Aorta (tissue), 5 donors: ENCODE measurements at regions not wholly inside any gene's neighbourhood (a gene's known extent, or its start where the extent isn't known, plus 50 kb on each side); places are given as distances from the start of the nearest gene placed in this dataset.

Source experiments
- ATAC-seq: fragments of 200-7000 bp; cut with Tn5 transposase; one replicate; pipeline ENCODE4 v1.9.1; 2022; ENCODE audit warnings: moderate library complexity; ENCODE audit not compliant: low FRiP score
- DNase-seq, 2 donors: peaks; one replicate each; pipeline ENCODE4 v3.0.0-alpha.2; 2020
- H3K27ac ChIP-seq, 2 donors: one replicate each; pipeline ENCODE4 v1.5.1; 2013; ENCODE audit warnings: low read length in 2 of 2, mild to moderate bottlenecking in 2 of 2, moderate library complexity in 2 of 2, control low read depth in 1 of 2, inconsistent platforms in 1 of 2, low read depth in 1 of 2
- H3K27me3 ChIP-seq, 2 donors: one replicate each; pipeline ENCODE4 v1.6.1; 2013; ENCODE audit warnings: control low read depth in 1 of 2, low read length in 1 of 2, mild to moderate bottlenecking in 1 of 2, moderate library complexity in 1 of 2; ENCODE audit not compliant: insufficient read depth in 2 of 2, control insufficient read depth in 1 of 2
- H3K36me3 ChIP-seq, 2 donors: one replicate each; pipeline ENCODE4 v1.6.1; 2013; ENCODE audit warnings: control low read depth in 1 of 2, low read length in 1 of 2, mild to moderate bottlenecking in 1 of 2; ENCODE audit not compliant: insufficient read depth in 2 of 2, control insufficient read depth in 1 of 2
- H3K4me1 ChIP-seq, 2 donors: one replicate each; pipeline ENCODE4 v1.6.1; 2013; ENCODE audit warnings: low read length in 2 of 2, control low read depth in 1 of 2, mild to moderate bottlenecking in 1 of 2, moderate library complexity in 1 of 2; ENCODE audit not compliant: insufficient read depth in 2 of 2, control insufficient read depth in 1 of 2
- H3K4me3 ChIP-seq, 2 donors: one replicate each; pipeline ENCODE4 v1.5.1; 2013; ENCODE audit warnings: low read length in 2 of 2, control low read depth in 1 of 2, mild to moderate bottlenecking in 1 of 2
- H3K9me3 ChIP-seq: one replicate; pipeline ENCODE4 v1.6.1; 2013; ENCODE audit warnings: mild to moderate bottlenecking, low read length; ENCODE audit not compliant: control insufficient read depth
- WGBS, 2 donors: extraction: QIAGEN DNeasy Blood & Tissue Kit; methylation state at CpG; one replicate each; pipeline ENCODE4 v1.1.7; 2013; 5-methylcytosine and 5-hydroxymethylcytosine counted together
- intact Hi-C, 2 donors: fragments of 100-400 bp; cut with DNase I; formaldehyde crosslinking; loops; one replicate each; pipeline versions ENCODE4 v1.14.2 to v1.15.0; 2022
- donor health status: healthy with polysubstance abuse.
- donor health status: Bipolar disorder and iron deficiency.
- donor health status: DM: no; HTN: no; CAD: no.
- donor health status: DM: no; HTN: no; CAD: no.
- donor health status: DM: yes; HTN: yes; CAD: no.

DNA sequence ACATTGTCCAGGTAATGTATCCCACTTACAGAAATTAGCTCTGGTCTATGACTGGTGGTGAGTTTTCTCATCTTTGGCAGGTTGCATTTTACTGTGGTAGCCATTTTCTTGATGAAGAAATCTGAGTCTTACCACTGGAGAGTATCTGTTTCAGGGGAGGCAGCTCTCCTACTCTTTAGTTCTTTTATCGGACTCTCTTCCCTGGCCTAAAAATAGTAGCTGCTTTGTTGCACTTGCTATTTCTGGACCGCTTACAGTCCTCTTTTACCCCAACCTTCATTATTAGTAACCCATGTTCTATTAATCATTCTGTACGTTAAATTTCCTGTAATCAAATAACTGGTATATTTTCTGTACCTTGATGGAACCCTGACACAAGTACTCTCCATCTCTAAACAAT is 720.8 kb downstream of the PLA2G4A start:
- ATAC-seq, result no peak
- DNase-seq, result no peak
- no peaks in the 10 kb centered on the region for H3K27me3 ChIP-seq
- intact Hi-C loops, result no loop called here
- peaks cover 2% of the 10 kb centered on the region for H3K9me3 ChIP-seq
- no peak overlapping the region for H3K4me3 ChIP-seq
- H3K36me3 ChIP-seq, result no peaks in the 10 kb centered on the region
- 35 to 40% methylated on average over 3 of the region's 3 CpGs for WGBS, 2 donors
- H3K27ac ChIP-seq, result no peak overlapping the region
- no peaks in the 10 kb centered on the region for H3K4me1 ChIP-seq

DNA sequence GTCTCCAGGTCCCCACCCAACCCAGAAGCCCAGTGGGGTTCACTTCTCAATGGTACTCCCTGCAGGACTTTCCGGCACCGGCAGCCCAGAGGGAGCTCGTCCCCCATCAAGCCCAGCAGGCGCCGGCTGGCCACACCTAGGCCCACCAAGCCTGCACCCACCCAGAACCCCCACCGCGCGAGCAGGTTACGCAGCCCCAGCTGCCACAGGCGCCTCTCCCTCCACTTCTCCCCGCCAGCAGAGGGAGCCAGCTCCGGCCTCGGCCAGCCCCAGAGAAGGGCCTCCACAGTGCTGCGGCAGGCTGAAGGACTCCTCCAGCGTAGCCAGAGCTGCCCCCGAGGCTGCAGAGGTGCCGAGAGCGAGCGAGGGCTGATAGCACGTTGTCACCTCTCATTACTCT is 722.3 kb downstream of the PLA2G4A start:
- peak in 1 of 2 donors; percentile 41 for DNase-seq
- Histone ChIP-seq H3K27me3 (no peaks in the 10 kb centered on the region), H3K9me3 (peaks cover 2% of the 10 kb centered on the region), H3K27ac (no peak overlapping the region), H3K4me1 (no peaks in the 10 kb centered on the region), H3K4me3 (no peak overlapping the region), H3K36me3 (no peaks in the 10 kb centered on the region)
- WGBS, 2 donors, result 95% methylated on average over 20 of the region's 20 CpGs
- intact Hi-C loops, result no loop called here
- peak; percentile 56 for ATAC-seq

DNA sequence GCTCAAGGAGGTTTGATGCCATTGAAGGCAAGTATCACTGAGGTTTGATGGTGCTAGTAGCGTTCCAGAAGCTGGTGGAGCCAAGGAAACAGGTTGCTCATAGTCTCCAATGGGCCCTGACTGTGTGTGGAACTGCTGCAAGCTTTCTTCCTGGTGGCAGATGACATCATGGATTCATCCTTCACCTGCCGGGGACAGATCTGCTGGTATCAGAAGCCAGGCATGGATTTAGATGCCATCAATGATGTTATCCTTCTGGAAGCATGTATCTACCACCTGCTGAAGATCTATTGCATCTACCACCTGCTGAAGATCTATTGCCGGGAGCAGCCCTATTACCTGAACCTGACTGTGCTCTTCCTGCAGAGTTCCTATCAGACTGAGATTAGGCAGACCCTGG is 734.4 kb downstream of the PLA2G4A start:
- Histone ChIP-seq H3K4me3 (no peak overlapping the region), H3K36me3 (no peaks in the 10 kb centered on the region), H3K27ac (no peak overlapping the region), H3K27me3 (no peaks in the 10 kb centered on the region), H3K9me3 (no peaks in the 10 kb centered on the region), H3K4me1 (no peaks in the 10 kb centered on the region)
- intact Hi-C loops, result no loop called here
- 88 to 91% methylated on average over 3 of the region's 3 CpGs for WGBS, 2 donors
- ATAC-seq (no peak), DNase-seq (no peak)

DNA sequence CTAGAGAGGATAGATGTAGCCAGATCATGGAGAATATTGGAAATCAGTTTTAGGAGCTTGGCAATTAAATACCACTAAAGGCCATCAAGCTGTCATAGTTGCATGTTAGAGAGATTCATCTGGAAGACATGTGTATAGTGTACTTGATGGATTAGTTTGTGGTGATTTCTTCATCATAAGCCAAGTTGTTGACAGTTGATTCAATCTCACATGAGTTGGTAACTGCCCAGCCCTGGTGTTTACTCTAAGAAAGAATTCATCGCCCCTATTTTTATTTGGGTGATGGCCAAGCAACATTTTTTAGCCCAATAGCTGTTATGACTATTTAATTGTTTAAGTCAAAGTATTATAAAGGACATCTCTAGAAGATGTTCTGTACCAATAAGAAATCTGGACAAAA is 737.6 kb downstream of the PLA2G4A start:
- intact Hi-C loops, result no loop called here
- ATAC-seq, result no peak
- 35 to 57% methylated on average over 1 of the region's 1 CpG for WGBS, 2 donors
- no peaks in the 10 kb centered on the region for H3K9me3 ChIP-seq
- H3K4me1 ChIP-seq, result no peaks in the 10 kb centered on the region
- H3K27ac ChIP-seq, result no peak overlapping the region
- H3K4me3 ChIP-seq, result no peak overlapping the region
- DNase-seq, result no peak
- no peaks in the 10 kb centered on the region for H3K27me3 ChIP-seq
- H3K36me3 ChIP-seq, result no peaks in the 10 kb centered on the region

DNA sequence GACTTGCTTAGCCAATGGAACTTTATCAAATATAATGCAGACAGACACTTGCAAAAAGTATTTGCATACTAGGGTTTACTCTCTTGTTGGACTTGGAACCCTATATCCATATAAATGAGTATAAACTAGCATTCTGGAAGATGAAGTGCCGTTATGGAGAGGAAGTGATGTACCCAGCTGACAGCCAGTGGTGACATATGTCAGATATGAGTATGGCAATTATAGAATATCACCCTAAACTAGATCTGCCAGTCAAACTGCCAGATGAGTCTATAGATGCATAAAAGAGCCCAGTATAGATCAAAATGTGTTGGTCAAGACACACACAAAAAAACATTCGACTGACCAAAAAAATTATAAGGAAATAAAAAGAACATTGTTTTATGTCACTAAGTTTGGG is 739.3 kb downstream of the PLA2G4A start:
- ATAC-seq (no peak), DNase-seq (no peak)
- Histone ChIP-seq H3K4me3 (no peak overlapping the region), H3K4me1 (no peaks in the 10 kb centered on the region), H3K36me3 (no peaks in the 10 kb centered on the region), H3K27me3 (no peaks in the 10 kb centered on the region), H3K27ac (no peak overlapping the region), H3K9me3 (no peaks in the 10 kb centered on the region)
- intact Hi-C loops, result no loop called here
- WGBS, 2 donors, result 73 to 82% methylated on average over 2 of the region's 2 CpGs

DNA sequence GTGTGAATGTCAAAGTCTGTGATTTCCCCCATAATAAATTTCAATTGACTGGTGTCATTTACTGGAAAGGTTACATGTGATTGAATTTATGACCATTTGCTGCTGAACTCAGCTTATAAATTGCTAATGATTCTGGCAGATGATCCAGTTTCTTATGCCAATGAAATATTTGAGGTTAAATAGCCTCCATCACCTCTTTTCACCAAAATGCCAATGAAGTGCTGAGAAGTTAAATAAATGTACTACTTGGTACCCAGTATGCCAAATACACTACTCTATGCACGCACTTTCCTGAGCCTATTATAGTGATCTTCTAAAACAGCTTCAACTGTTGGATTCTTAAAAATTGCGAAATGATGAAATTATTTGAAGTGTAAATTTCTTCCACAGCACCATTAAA is 741.4 kb downstream of the PLA2G4A start:
- intact Hi-C loops, result no loop called here
- Histone ChIP-seq H3K36me3 (no peaks in the 10 kb centered on the region), H3K27me3 (no peaks in the 10 kb centered on the region), H3K9me3 (no peaks in the 10 kb centered on the region), H3K4me1 (no peaks in the 10 kb centered on the region), H3K4me3 (no peak overlapping the region), H3K27ac (no peak overlapping the region)
- ATAC-seq (no peak), DNase-seq (no peak)
- 90 to 97% methylated on average over 2 of the region's 2 CpGs for WGBS, 2 donors

DNA sequence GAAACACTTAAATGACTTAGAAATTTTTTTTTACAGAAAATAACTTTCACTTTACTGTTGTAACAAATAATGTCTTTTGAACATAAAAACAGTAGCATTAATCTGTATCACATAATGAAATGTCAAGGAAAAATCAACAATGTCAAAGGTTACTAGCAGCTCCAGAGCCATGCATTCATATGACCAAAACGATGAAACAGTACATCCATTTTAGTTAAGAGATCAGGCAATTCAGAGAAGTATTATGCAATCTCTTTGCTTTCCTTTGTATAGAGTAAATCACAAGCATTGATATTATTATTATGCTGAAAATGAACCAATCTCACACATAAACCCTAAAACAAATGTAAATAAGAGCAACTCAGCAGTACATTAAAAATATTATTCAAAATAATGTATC is 748.9 kb downstream of the PLA2G4A start:
- H3K27ac ChIP-seq, result no peak overlapping the region
- no peaks in the 10 kb centered on the region for H3K4me1 ChIP-seq
- DNase-seq, result no peak
- intact Hi-C loops, result no loop called here
- ATAC-seq, result no peak
- no peak overlapping the region for H3K4me3 ChIP-seq
- no peaks in the 10 kb centered on the region for H3K36me3 ChIP-seq
- 44 to 51% methylated on average over 1 of the region's 1 CpG for WGBS, 2 donors
- no peaks in the 10 kb centered on the region for H3K9me3 ChIP-seq
- no peaks in the 10 kb centered on the region for H3K27me3 ChIP-seq

DNA sequence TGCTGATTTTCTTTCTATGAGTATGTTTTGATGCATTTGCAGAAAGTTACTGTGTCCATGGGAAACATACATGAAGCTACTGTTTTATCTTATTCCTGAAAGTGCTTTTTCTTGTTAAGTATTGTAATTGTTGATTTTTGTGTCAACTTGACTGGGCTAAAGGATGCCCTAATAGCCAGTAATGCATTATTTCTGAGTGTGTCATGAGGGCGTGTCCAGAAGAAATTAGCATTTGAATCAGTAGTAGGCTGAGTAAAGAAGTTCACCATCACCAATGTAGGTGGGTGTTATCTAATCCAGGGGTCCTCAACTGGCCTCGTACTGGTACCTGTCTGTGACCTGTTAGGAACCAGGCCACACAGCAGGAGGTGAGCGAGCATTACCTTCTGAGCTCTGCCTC is 760.2 kb downstream of the PLA2G4A start:
- Histone ChIP-seq H3K27me3 (peaks cover 0 to 2% of the 10 kb centered on the region in 2 donors), H3K9me3 (no peaks in the 10 kb centered on the region), H3K27ac (no peak overlapping the region), H3K4me3 (no peak overlapping the region), H3K4me1 (no peaks in the 10 kb centered on the region), H3K36me3 (no peaks in the 10 kb centered on the region)
- DNase-seq, result no peak
- no peak for ATAC-seq
- intact Hi-C loops, result no loop called here
- WGBS, 2 donors, result 91 to 97% methylated on average over 3 of the region's 3 CpGs

DNA sequence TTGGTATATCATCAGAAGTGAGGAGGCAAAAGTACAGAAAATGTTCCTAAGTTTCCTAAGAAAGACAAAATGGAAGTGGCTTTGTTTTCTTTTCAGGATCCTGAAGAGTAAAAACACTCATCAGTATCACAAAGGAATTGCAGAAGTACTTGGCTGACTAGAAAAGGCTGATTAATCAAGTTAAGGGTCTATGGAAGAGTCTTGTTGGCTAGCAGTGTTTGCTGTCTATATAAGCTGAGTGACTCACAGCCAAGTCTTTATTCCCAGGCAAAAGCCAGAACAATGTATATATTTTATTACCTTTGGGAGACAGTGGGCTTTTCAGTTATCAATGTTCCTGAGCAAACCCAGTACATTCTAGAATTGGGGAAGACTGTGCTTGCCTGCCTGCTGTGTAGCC is 777.0 kb downstream of the PLA2G4A start:
- Histone ChIP-seq H3K4me1 (no peaks in the 10 kb centered on the region), H3K4me3 (no peak overlapping the region), H3K36me3 (no peaks in the 10 kb centered on the region), H3K9me3 (peaks cover 2% of the 10 kb centered on the region), H3K27me3 (no peaks in the 10 kb centered on the region), H3K27ac (no peak overlapping the region)
- ATAC-seq (no peak), DNase-seq (no peak)
- intact Hi-C loops, result no loop called here
